GM19023 (cell line): ENCODE measurements at regions not wholly inside any gene's neighbourhood (a gene's known extent, or its start where the extent isn't known, plus 50 kb on each side); places are given as distances from the start of the nearest gene placed in this dataset.

Experiments
- ATAC-seq: cut with Tn5 transposase; IDR thresholded peaks from one replicate; pipeline ENCODE4 v1.9.1; 2021; ENCODE audit warnings: mild to moderate bottlenecking, moderate library complexity; ENCODE audit not compliant: unreplicated experiment

- ATAC-seq, result no peak
Measured at GRCh38 chr3:30258426-30259392, 347.7 kb upstream of the TGFBR2 start.

GRCh38 chr3:30259730-30260129, 346.7 kb upstream of the TGFBR2 start:
- ATAC-seq, result no peak

GRCh38 chr3:30260762-30261161, 345.6 kb upstream of the TGFBR2 start:
- ATAC-seq, result no peak

- ATAC-seq, result no peak
Measured at GRCh38 chr3:30263238-30263924, 343.0 kb upstream of the TGFBR2 start.

GRCh38 chr3:30263925-30264313, 342.5 kb upstream of the TGFBR2 start:
- no peak for ATAC-seq

- ATAC-seq, result no peak
Measured at GRCh38 chr3:30266524-30266923, 339.9 kb upstream of the TGFBR2 start.

- no peak for ATAC-seq
Measured at GRCh38 chr3:30268288-30268687, 338.1 kb upstream of the TGFBR2 start.

- ATAC-seq, result no peak
Measured at GRCh38 chr3:30269751-30270445, 336.5 kb upstream of the TGFBR2 start.

- no peak for ATAC-seq
Measured at GRCh38 chr3:30271781-30272180, 334.6 kb upstream of the TGFBR2 start.

GRCh38 chr3:30273304-30274072, 332.9 kb upstream of the TGFBR2 start:
- ATAC-seq, result no peak

GRCh38 chr3:30277494-30277893, 328.9 kb upstream of the TGFBR2 start:
- no peak for ATAC-seq

- no peak for ATAC-seq
Measured at GRCh38 chr3:30281526-30281925, 324.9 kb upstream of the TGFBR2 start.

GRCh38 chr3:30282154-30282696, 324.2 kb upstream of the TGFBR2 start:
- ATAC-seq, result no peak

- no peak for ATAC-seq
Measured at GRCh38 chr3:30285188-30286006, 321.0 kb upstream of the TGFBR2 start.

- ATAC-seq, result no peak
Measured at GRCh38 chr3:30286007-30286669, 320.3 kb upstream of the TGFBR2 start.

- no peak for ATAC-seq
Measured at GRCh38 chr3:30286811-30287210, 319.6 kb upstream of the TGFBR2 start.

GRCh38 chr3:30288830-30289229, 317.6 kb upstream of the TGFBR2 start:
- ATAC-seq, result no peak

GRCh38 chr3:30289324-30289723, 317.1 kb upstream of the TGFBR2 start:
- no peak for ATAC-seq

- ATAC-seq, result no peak
Measured at GRCh38 chr3:30289766-30290165, 316.6 kb upstream of the TGFBR2 start.
